HG03103 (cell line): ENCODE measurements at regions not wholly inside any gene's neighbourhood (a gene's known extent, or its start where the extent isn't known, plus 50 kb on each side); places are given as distances from the start of the nearest gene placed in this dataset.
"Not testable (repeated sequence)": the region's sequence is repeated elsewhere in the genome, so short reads cannot be mapped to it uniquely, and the experiment has no call there.

Source experiments
- ATAC-seq: cut with Tn5 transposase; IDR thresholded peaks from one replicate; pipeline ENCODE4 v1.9.1; 2021; ENCODE audit warnings: low read depth; ENCODE audit not compliant: unreplicated experiment

- ATAC-seq: no peak
Observed at GRCh38 chr18:42365591-42365990, 410.6 kb downstream of the PIK3C3 start.

- ATAC-seq: no peak
Observed at GRCh38 chr18:42373584-42373983, 418.6 kb downstream of the PIK3C3 start.

- ATAC-seq: no peak
Observed at GRCh38 chr18:42374961-42375360, 419.9 kb downstream of the PIK3C3 start.

GRCh38 chr18:42378854-42379253 lies 423.8 kb downstream of the PIK3C3 start:
- ATAC-seq: not testable (repeated sequence)

GRCh38 chr18:42381236-42381635 lies 426.2 kb downstream of the PIK3C3 start:
- not testable (repeated sequence) for ATAC-seq

- no peak for ATAC-seq
Observed at GRCh38 chr18:42392416-42392815, 437.4 kb downstream of the PIK3C3 start.

GRCh38 chr18:42392926-42393325 lies 437.9 kb downstream of the PIK3C3 start:
- ATAC-seq: no peak

GRCh38 chr18:42394238-42394637 lies 439.2 kb downstream of the PIK3C3 start:
- no peak for ATAC-seq

GRCh38 chr18:42401131-42401673 lies 446.2 kb downstream of the PIK3C3 start:
- no peak for ATAC-seq

GRCh38 chr18:42404151-42404550 lies 449.1 kb downstream of the PIK3C3 start:
- no peak for ATAC-seq

- ATAC-seq: no peak
Observed at GRCh38 chr18:42409005-42409404, 454.0 kb downstream of the PIK3C3 start.

- no peak for ATAC-seq
Observed at GRCh38 chr18:42412281-42412680, 457.2 kb downstream of the PIK3C3 start.

GRCh38 chr18:42412896-42413295 lies 457.9 kb downstream of the PIK3C3 start:
- no peak for ATAC-seq

GRCh38 chr18:42413870-42414269 lies 458.8 kb downstream of the PIK3C3 start:
- ATAC-seq: no peak

GRCh38 chr18:42414756-42415454 lies 459.9 kb downstream of the PIK3C3 start:
- ATAC-seq: no peak

GRCh38 chr18:42417189-42417588 lies 462.2 kb downstream of the PIK3C3 start:
- ATAC-seq: no peak

- ATAC-seq: no peak
Observed at GRCh38 chr18:42418121-42418520, 463.1 kb downstream of the PIK3C3 start.

GRCh38 chr18:42425025-42425424 lies 470.0 kb downstream of the PIK3C3 start:
- ATAC-seq: no peak

- no peak for ATAC-seq
Observed at GRCh38 chr18:42426496-42427015, 471.5 kb downstream of the PIK3C3 start.

GRCh38 chr18:42429196-42429595 lies 474.2 kb downstream of the PIK3C3 start:
- ATAC-seq: no peak

GRCh38 chr18:42436222-42436765 lies 481.3 kb downstream of the PIK3C3 start:
- no peak for ATAC-seq

- ATAC-seq: no peak
Observed at GRCh38 chr18:42437001-42437400, 482.0 kb downstream of the PIK3C3 start.
